HepG2 (cell line): ENCODE measurements at regions not wholly inside any gene's neighbourhood (a gene's known extent, or its start where the extent isn't known, plus 50 kb on each side); places are given as distances from the start of the nearest gene placed in this dataset.

Source experiments
- ELF4 ChIP-seq: sonication (generic); formaldehyde crosslinking; IDR thresholded peaks from 2 replicates; pipeline ENCODE4 v1.5.0; 2020; ENCODE audit warnings: missing genetic modification reagents, mild to moderate bottlenecking, moderate library complexity, borderline replicate concordance
- ELK4 ChIP-seq: sonication (generic); formaldehyde crosslinking; IDR thresholded peaks from 2 replicates; pipeline ENCODE4 v1.9.0; 2021; ENCODE audit warnings: missing genetic modification reagents, borderline replicate concordance
- NFE2L2 ChIP-seq: fragments of 150-350 bp; IDR thresholded peaks from 2 replicates; pipeline ENCODE4 v1.6.1; 2014; ENCODE audit warnings: low read length
- POLR2A ChIP-seq, 2 experiments: IDR thresholded peaks; 2 replicates each; pipeline ENCODE4 v1.6.1; 2011; ENCODE audit warnings: low read depth in 2 of 2, low read length in 2 of 2, mild to moderate bottlenecking in 1 of 2, moderate library complexity in 1 of 2; ENCODE audit not compliant: insufficient read depth in 1 of 2
- POLR2AphosphoS5 ChIP-seq: IDR thresholded peaks from 2 replicates; pipeline ENCODE4 v1.6.1; 2012; ENCODE audit warnings: low read depth, low read length
- USF2 ChIP-seq, 2 experiments: sonication (generic) in 1 of 2; formaldehyde crosslinking in 1 of 2; IDR thresholded peaks; 2 replicates each; pipeline versions ENCODE4 v1.5.1 to v1.6.1; 2011 to 2020; ENCODE audit warnings: borderline replicate concordance in 1 of 2, low read depth in 1 of 2, low read length in 1 of 2, mild to moderate bottlenecking in 1 of 2, missing genetic modification reagents in 1 of 2, moderate library complexity in 1 of 2
- ZNF121 ChIP-seq: sonication (generic); formaldehyde crosslinking; IDR thresholded peaks from 2 replicates; pipeline ENCODE4 v1.5.0; 2020; ENCODE audit warnings: mild to moderate bottlenecking, missing genetic modification reagents
- ZNF790 ChIP-seq: sonication (generic); formaldehyde crosslinking; IDR thresholded peaks from 2 replicates; pipeline ENCODE4 v1.8.0; 2022; ENCODE audit warnings: missing genetic modification reagents, mild to moderate bottlenecking, borderline replicate concordance

- TF ChIP-seq POLR2A (IDR thresholded peaks at IDR 0.05; ENCODE audit: insufficient read depth in 1 of 2, low read depth in 2 of 2, low read length in 2 of 2) (no peak), NFE2L2 (no peak), USF2 (IDR thresholded peaks at IDR 0.05; ENCODE audit: low read depth, low read length) (no peak), USF2 (CRISPR knock-in tag; IDR thresholded peaks at IDR 0.05; ENCODE audit: borderline replicate concordance) (no peak), ELF4 (no peak), POLR2AphosphoS5 (no peak), ZNF121 (CRISPR knock-in tag) (no peak), ELK4 (CRISPR knock-in tag) (no peak), ZNF790 (no peak)
These were observed 205.7 kb upstream of the NAV2 start for GRCh38 chr11:19506816-19507486.
